HL-60 (cell line): ENCODE measurements at regions not wholly inside any gene's neighbourhood (a gene's known extent, or its start where the extent isn't known, plus 50 kb on each side); places are given as distances from the start of the nearest gene placed in this dataset.

Experiments used
- CTCF ChIP-seq: IDR thresholded peaks from one replicate; pipeline ENCODE4 v1.5.1; 2011; ENCODE audit warnings: low read length, control low read depth, inconsistent platforms; ENCODE audit not compliant: insufficient read depth
- GABPA ChIP-seq: IDR thresholded peaks from 2 replicates; pipeline ENCODE4 v1.6.1; 2012; ENCODE audit warnings: low read depth
- POLR2AphosphoS5 ChIP-seq: IDR thresholded peaks from 2 replicates; pipeline ENCODE4 v1.6.1; 2012; ENCODE audit warnings: low read depth
- REST ChIP-seq: IDR thresholded peaks from 2 replicates; pipeline ENCODE4 v1.6.1; 2012; ENCODE audit warnings: low read depth; ENCODE audit not compliant: insufficient replicate concordance
- SPI1 ChIP-seq: IDR thresholded peaks from 2 replicates; pipeline ENCODE4 v1.6.1; 2012; ENCODE audit warnings: low read depth, mild to moderate bottlenecking, borderline replicate concordance

GRCh38 chr11:10386861-10387205 is 68.2 kb upstream of the AMPD3 start:
- TF ChIP-seq CTCF (no peak), POLR2AphosphoS5 (no peak), GABPA (no peak), SPI1 (no peak), REST (no peak)
